Stimulated activated naive CD4-positive, alpha-beta T cell (primary cell): ENCODE measurements at regions not wholly inside any gene's neighbourhood (a gene's known extent, or its start where the extent isn't known, plus 50 kb on each side); places are given as distances from the start of the nearest gene placed in this dataset.
"Not testable (repeated sequence)": the region's sequence is repeated elsewhere in the genome, so short reads cannot be mapped to it uniquely, and the experiment has no call there.

Experiments used
- DNase-seq, 6 experiments: peaks; one replicate each; lab custom pipeline; 2025; lab: John Stamatoyannopoulos, UW

GRCh38 chr13:58617880-58618665 lies 986.5 kb downstream of the PCDH17 start:
- DNase-seq = no peak

GRCh38 chr13:58619396-58620113 lies 988.0 kb downstream of the PCDH17 start:
- DNase-seq = no peak

- no peak for DNase-seq
Observed at GRCh38 chr13:58620176-58620575, 988.6 kb downstream of the PCDH17 start.

GRCh38 chr13:58625703-58626389 lies 994.3 kb downstream of the PCDH17 start:
- DNase-seq = no peak

GRCh38 chr13:58630794-58631193 lies 999.2 kb downstream of the PCDH17 start:
- no peak for DNase-seq

- no peak for DNase-seq
Observed at GRCh38 chr13:58633226-58633625, 1001.7 kb downstream of the PCDH17 start.

- no peak for DNase-seq
Observed at GRCh38 chr13:58655086-58655485, 1023.5 kb downstream of the PCDH17 start.

- no peak for DNase-seq
Observed at GRCh38 chr13:58660826-58661225, 1029.3 kb downstream of the PCDH17 start.

- DNase-seq = no peak
Observed at GRCh38 chr13:58666331-58666730, 1034.8 kb downstream of the PCDH17 start.

GRCh38 chr13:58667096-58667495 lies 1035.6 kb downstream of the PCDH17 start:
- DNase-seq = no peak

- no peak for DNase-seq
Observed at GRCh38 chr13:58680115-58680514, 1048.6 kb downstream of the PCDH17 start.

- DNase-seq = no peak
Observed at GRCh38 chr13:58682616-58683015, 1051.1 kb downstream of the PCDH17 start.

- DNase-seq = no peak
Observed at GRCh38 chr13:58687148-58687547, 1055.6 kb downstream of the PCDH17 start.

- no peak for DNase-seq
Observed at GRCh38 chr13:58698531-58698930, 1067.0 kb downstream of the PCDH17 start.

- no peak for DNase-seq
Observed at GRCh38 chr13:58704953-58705352, 1073.4 kb downstream of the PCDH17 start.

GRCh38 chr13:58706421-58706820 lies 1074.9 kb downstream of the PCDH17 start:
- DNase-seq = no peak

- no peak for DNase-seq
Observed at GRCh38 chr13:58712191-58712590, 1080.6 kb downstream of the PCDH17 start.

- DNase-seq = not testable (repeated sequence)
Observed at GRCh38 chr13:58714016-58714415, 1082.5 kb downstream of the PCDH17 start.

GRCh38 chr13:58721273-58721672 lies 1089.7 kb downstream of the PCDH17 start:
- DNase-seq = no peak

- no peak for DNase-seq
Observed at GRCh38 chr13:58728126-58728525, 1096.6 kb downstream of the PCDH17 start.

- DNase-seq = no peak
Observed at GRCh38 chr13:58729361-58729760, 1097.8 kb downstream of the PCDH17 start.

GRCh38 chr13:58744686-58745085 lies 1113.1 kb downstream of the PCDH17 start:
- no peak for DNase-seq

- DNase-seq = no peak
Observed at GRCh38 chr13:58767566-58767965, 1136.0 kb downstream of the PCDH17 start.
